Ramos (cell line): ENCODE measurements at regions not wholly inside any gene's neighbourhood (a gene's known extent, or its start where the extent isn't known, plus 50 kb on each side); places are given as distances from the start of the nearest gene placed in this dataset.
"Not testable (repeated sequence)": the region's sequence is repeated elsewhere in the genome, so short reads cannot be mapped to it uniquely, and the experiment has no call there.

Experiments
- in situ Hi-C: fragments of 300-500 bp; cut with MboI; formaldehyde crosslinking; loops from one replicate; pipeline ENCODE4 v1.14.3; 2022; ENCODE audit warnings: low sequenced_read_pairs; ENCODE audit not compliant: unreplicated experiment

- in situ Hi-C loops, result no loop called here
These were observed 2293.6 kb downstream of the TP53TG3F start for GRCh38 chr16:35752773-35753558.

GRCh38 chr16:35753559-35754390 lies 2294.4 kb downstream of the TP53TG3F start:
- in situ Hi-C loops, result no loop called here

- in situ Hi-C loops, result no loop called here
These were observed 2295.3 kb downstream of the TP53TG3F start for GRCh38 chr16:35754391-35755369.

- in situ Hi-C loops, result no loop called here
These were observed 2329.0 kb downstream of the TP53TG3F start for GRCh38 chr16:35788381-35788780.

- in situ Hi-C loops, result no loop called here
These were observed 2333.3 kb downstream of the TP53TG3F start for GRCh38 chr16:35792516-35793285.

GRCh38 chr16:35793601-35794000 lies 2334.2 kb downstream of the TP53TG3F start:
- in situ Hi-C loops, result no loop called here

- in situ Hi-C loops, result no loop called here
These were observed 2335.5 kb downstream of the TP53TG3F start for GRCh38 chr16:35794896-35795295.

- in situ Hi-C loops, result no loop called here
These were observed 2336.1 kb downstream of the TP53TG3F start for GRCh38 chr16:35795361-35796029.

- in situ Hi-C loops, result no loop called here
These were observed 2338.4 kb downstream of the TP53TG3F start for GRCh38 chr16:35797811-35798210.

- in situ Hi-C loops, result no loop called here
These were observed 2339.5 kb downstream of the TP53TG3F start for GRCh38 chr16:35798885-35799426.

GRCh38 chr16:35804465-35804864 lies 2345.1 kb downstream of the TP53TG3F start:
- in situ Hi-C loops, result not testable (repeated sequence)

- in situ Hi-C loops, result no loop called here
These were observed 2363.9 kb downstream of the TP53TG3F start for GRCh38 chr16:35823342-35823741.

- in situ Hi-C loops, result no loop called here
These were observed 2382.2 kb downstream of the TP53TG3F start for GRCh38 chr16:35841632-35842031.

- in situ Hi-C loops, result no loop called here
These were observed 2402.8 kb downstream of the TP53TG3F start for GRCh38 chr16:35862242-35862641.

- in situ Hi-C loops, result no loop called here
These were observed 2409.2 kb downstream of the TP53TG3F start for GRCh38 chr16:35868630-35869029.

GRCh38 chr16:35873472-35873871 lies 2414.1 kb downstream of the TP53TG3F start:
- in situ Hi-C loops, result no loop called here

- in situ Hi-C loops, result loop anchor here (25.0 kb wide), 1 partner anchor 106 kb away; no protein-coding TSS in a partner anchor
These were observed 2422.2 kb downstream of the TP53TG3F start for GRCh38 chr16:35881654-35882053.

- in situ Hi-C loops, result no loop called here
These were observed 2447.0 kb downstream of the TP53TG3F start for GRCh38 chr16:35906440-35906839.

- in situ Hi-C loops, result no loop called here
These were observed 2448.7 kb downstream of the TP53TG3F start for GRCh38 chr16:35908152-35908551.
